ENCODE measurements at regions not wholly inside any gene's neighbourhood (a gene's known extent, or its start where the extent isn't known, plus 50 kb on each side); places are given as distances from the start of the nearest gene placed in this dataset.

DNA sequence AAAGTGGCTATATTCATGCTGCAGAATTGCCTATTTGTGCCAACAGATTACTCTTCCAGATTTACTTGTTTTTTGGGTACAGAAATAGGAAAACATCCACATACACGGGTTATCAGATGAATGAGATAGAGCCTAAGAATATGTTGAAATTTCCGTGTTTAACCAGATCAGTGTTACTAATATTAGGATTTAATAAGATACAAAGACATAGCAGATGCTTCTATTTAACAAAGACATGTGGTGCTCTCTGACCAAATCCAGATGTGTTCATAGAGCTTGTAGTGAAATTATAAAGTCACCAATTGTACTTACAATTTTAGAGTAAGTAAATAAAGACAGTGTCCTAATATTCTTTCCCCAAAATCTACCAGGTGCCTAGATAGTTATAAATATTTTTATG, 208.0 kb downstream of the CASP12 start:
- H3K4me1 ChIP-seq (ENCODE audit: control insufficient read depth, extremely low read depth, insufficient read depth, low read length) = peaks cover 2% of the 10 kb centered on the region
- H3K4me2 ChIP-seq (ENCODE audit: extremely low read depth, insufficient read depth, low read length) = no peak overlapping the region
- no peak overlapping the region for H3K27ac ChIP-seq (ENCODE audit: insufficient read depth, low read length)
- no peak for DNase-seq (ENCODE audit: low read depth in 2 of 2)
- H3K4me3 ChIP-seq (replicated peaks in 1 of 4; ENCODE audit: control extremely low read depth in 1 of 4, insufficient read depth in 1 of 4, low read depth in 3 of 4, low read length in 4 of 4) = no peak overlapping the region
- H3K79me2 ChIP-seq (ENCODE audit: control insufficient read depth, insufficient read depth, low read length) = no peaks in the 10 kb centered on the region
- no peaks in the 10 kb centered on the region for H3K27me3 ChIP-seq (ENCODE audit: control insufficient read depth, insufficient read depth, low read length)
- H3K9ac ChIP-seq (ENCODE audit: insufficient read depth, low read length) = no peak overlapping the region
- H2AFZ ChIP-seq (ENCODE audit: low read length) = no peak overlapping the region
- H3K9me3 ChIP-seq (ENCODE audit: control insufficient read depth, insufficient read depth, low read depth, low read length) = no peaks in the 10 kb centered on the region
- no peaks in the 10 kb centered on the region for H4K20me1 ChIP-seq (ENCODE audit: control insufficient read depth, extremely low read depth, insufficient read depth, low read length)
- no peaks in the 10 kb centered on the region for H3K36me3 ChIP-seq (ENCODE audit: control insufficient read depth, insufficient read depth, low read length)
- TF ChIP-seq EZH2 (IDR thresholded peaks at IDR 0.05; ENCODE audit: low read length, missing control alignments) = no peak
- TF ChIP-seq, protein P1, sequence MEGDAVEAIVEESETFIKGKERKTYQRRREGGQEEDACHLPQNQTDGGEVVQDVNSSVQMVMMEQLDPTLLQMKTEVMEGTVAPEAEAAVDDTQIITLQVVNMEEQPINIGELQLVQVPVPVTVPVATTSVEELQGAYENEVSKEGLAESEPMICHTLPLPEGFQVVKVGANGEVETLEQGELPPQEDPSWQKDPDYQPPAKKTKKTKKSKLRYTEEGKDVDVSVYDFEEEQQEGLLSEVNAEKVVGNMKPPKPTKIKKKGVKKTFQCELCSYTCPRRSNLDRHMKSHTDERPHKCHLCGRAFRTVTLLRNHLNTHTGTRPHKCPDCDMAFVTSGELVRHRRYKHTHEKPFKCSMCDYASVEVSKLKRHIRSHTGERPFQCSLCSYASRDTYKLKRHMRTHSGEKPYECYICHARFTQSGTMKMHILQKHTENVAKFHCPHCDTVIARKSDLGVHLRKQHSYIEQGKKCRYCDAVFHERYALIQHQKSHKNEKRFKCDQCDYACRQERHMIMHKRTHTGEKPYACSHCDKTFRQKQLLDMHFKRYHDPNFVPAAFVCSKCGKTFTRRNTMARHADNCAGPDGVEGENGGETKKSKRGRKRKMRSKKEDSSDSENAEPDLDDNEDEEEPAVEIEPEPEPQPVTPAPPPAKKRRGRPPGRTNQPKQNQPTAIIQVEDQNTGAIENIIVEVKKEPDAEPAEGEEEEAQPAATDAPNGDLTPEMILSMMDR (conservative IDR thresholded peaks at IDR 0.05 in 1 of 2, IDR thresholded peaks at IDR 0.05 in 1 of 2; ENCODE audit: low read depth in 1 of 2, low read length in 2 of 2) = no peak

DNA sequence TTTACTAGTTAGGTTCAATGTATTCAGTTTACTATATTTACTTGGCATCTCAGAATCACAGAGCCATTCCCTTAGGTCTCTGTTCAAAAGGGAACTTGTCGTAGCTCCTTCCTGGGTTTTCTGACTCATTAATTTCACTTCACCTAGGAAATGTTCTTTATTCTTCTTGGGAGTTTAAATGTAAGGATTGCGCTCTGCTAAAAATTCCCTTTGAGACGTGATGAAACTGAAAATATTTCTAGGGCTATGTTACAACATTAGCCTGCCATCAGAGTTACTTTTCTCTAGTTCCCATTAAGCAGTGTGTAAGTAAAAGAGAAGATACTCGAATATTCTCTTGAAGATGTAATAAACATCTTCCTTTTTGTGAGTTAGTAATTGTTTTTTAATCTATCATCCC, 209.5 kb downstream of the CASP12 start:
- no peaks in the 10 kb centered on the region for H3K36me3 ChIP-seq (ENCODE audit: control insufficient read depth, insufficient read depth, low read length)
- no peak for DNase-seq (ENCODE audit: low read depth in 2 of 2)
- H3K4me3 ChIP-seq (replicated peaks in 1 of 4; ENCODE audit: control extremely low read depth in 1 of 4, insufficient read depth in 1 of 4, low read depth in 3 of 4, low read length in 4 of 4) = no peak overlapping the region
- H2AFZ ChIP-seq (ENCODE audit: low read length) = no peak overlapping the region
- TF ChIP-seq, protein P1 (conservative IDR thresholded peaks at IDR 0.05 in 1 of 2, IDR thresholded peaks at IDR 0.05 in 1 of 2; ENCODE audit: low read depth in 1 of 2, low read length in 2 of 2) = no peak
- no peak for TF ChIP-seq EZH2 (IDR thresholded peaks at IDR 0.05; ENCODE audit: low read length, missing control alignments)
- no peak overlapping the region for H3K27ac ChIP-seq (ENCODE audit: insufficient read depth, low read length)
- H3K9me3 ChIP-seq (ENCODE audit: control insufficient read depth, insufficient read depth, low read depth, low read length) = no peaks in the 10 kb centered on the region
- no peak overlapping the region for H3K9ac ChIP-seq (ENCODE audit: insufficient read depth, low read length)
- H3K4me2 ChIP-seq (ENCODE audit: extremely low read depth, insufficient read depth, low read length) = no peak overlapping the region
- H4K20me1 ChIP-seq (ENCODE audit: control insufficient read depth, extremely low read depth, insufficient read depth, low read length) = no peaks in the 10 kb centered on the region
- no peaks in the 10 kb centered on the region for H3K4me1 ChIP-seq (ENCODE audit: control insufficient read depth, extremely low read depth, insufficient read depth, low read length)
- no peaks in the 10 kb centered on the region for H3K79me2 ChIP-seq (ENCODE audit: control insufficient read depth, insufficient read depth, low read length)
- H3K27me3 ChIP-seq (ENCODE audit: control insufficient read depth, insufficient read depth, low read length) = no peaks in the 10 kb centered on the region

DNA sequence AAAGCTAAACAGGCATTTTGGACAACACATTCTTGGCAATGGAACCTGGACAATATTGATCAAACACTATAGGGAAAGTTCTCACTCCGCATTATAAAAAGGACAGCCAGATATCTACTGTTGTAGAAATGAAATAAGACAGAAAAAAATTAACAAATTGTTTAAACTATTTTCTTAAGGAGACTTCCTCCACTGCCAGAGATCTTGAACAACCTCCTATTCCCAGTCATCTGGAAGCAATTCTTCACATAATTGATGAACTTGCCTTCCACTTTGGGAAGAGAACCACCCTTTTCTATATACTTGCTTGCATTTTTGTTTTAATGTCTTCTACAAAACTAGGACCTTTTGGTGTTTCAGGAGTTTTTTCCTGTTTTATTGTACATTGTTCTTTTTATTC, 216.1 kb downstream of the CASP12 start:
- H3K4me2 ChIP-seq (ENCODE audit: extremely low read depth, insufficient read depth, low read length) = no peak overlapping the region
- no peak overlapping the region for H3K27ac ChIP-seq (ENCODE audit: insufficient read depth, low read length)
- H3K79me2 ChIP-seq (ENCODE audit: control insufficient read depth, insufficient read depth, low read length) = no peaks in the 10 kb centered on the region
- H3K36me3 ChIP-seq (ENCODE audit: control insufficient read depth, insufficient read depth, low read length) = no peaks in the 10 kb centered on the region
- no peaks in the 10 kb centered on the region for H3K27me3 ChIP-seq (ENCODE audit: control insufficient read depth, insufficient read depth, low read length)
- no peaks in the 10 kb centered on the region for H3K9me3 ChIP-seq (ENCODE audit: control insufficient read depth, insufficient read depth, low read depth, low read length)
- H3K9ac ChIP-seq (ENCODE audit: insufficient read depth, low read length) = no peak overlapping the region
- no peaks in the 10 kb centered on the region for H4K20me1 ChIP-seq (ENCODE audit: control insufficient read depth, extremely low read depth, insufficient read depth, low read length)
- TF ChIP-seq EZH2 (IDR thresholded peaks at IDR 0.05; ENCODE audit: low read length, missing control alignments) = no peak
- TF ChIP-seq, protein P1 (conservative IDR thresholded peaks at IDR 0.05 in 1 of 2, IDR thresholded peaks at IDR 0.05 in 1 of 2; ENCODE audit: low read depth in 1 of 2, low read length in 2 of 2) = no peak
- no peak for DNase-seq (ENCODE audit: low read depth in 2 of 2)
- no peaks in the 10 kb centered on the region for H3K4me1 ChIP-seq (ENCODE audit: control insufficient read depth, extremely low read depth, insufficient read depth, low read length)
- no peak overlapping the region for H3K4me3 ChIP-seq (replicated peaks in 1 of 4; ENCODE audit: control extremely low read depth in 1 of 4, insufficient read depth in 1 of 4, low read depth in 3 of 4, low read length in 4 of 4)
- H2AFZ ChIP-seq (ENCODE audit: low read length) = no peak overlapping the region
